ENCODE measurements at regions not wholly inside any gene's neighbourhood (a gene's known extent, or its start where the extent isn't known, plus 50 kb on each side); places are given as distances from the start of the nearest gene placed in this dataset.
A peak's percentile ranks its signal among the peaks of the same experiment; 100 is the strongest.

GRCh38 chr16:73233329-73233765, 185.4 kb upstream of the ZFHX3 start:
- DNase-seq = no peak

GRCh38 chr16:73232555-73233328, 184.8 kb upstream of the ZFHX3 start:
- peak in 1 of 2 experiments; percentile 34 for DNase-seq

- peak in 1 of 2 experiments; percentile 17 for DNase-seq
Observed at GRCh38 chr16:73231944-73232554, 184.1 kb upstream of the ZFHX3 start.

GRCh38 chr16:73231379-73231778, 183.5 kb upstream of the ZFHX3 start:
- no peak for DNase-seq

GRCh38 chr16:73230651-73231050, 182.7 kb upstream of the ZFHX3 start:
- DNase-seq = no peak

- no peak for DNase-seq
Observed at GRCh38 chr16:73228649-73229048, 180.7 kb upstream of the ZFHX3 start.

GRCh38 chr16:73226675-73227074, 178.7 kb upstream of the ZFHX3 start:
- DNase-seq = no peak

- no peak for DNase-seq
Observed at GRCh38 chr16:73225983-73226382, 178.1 kb upstream of the ZFHX3 start.

- DNase-seq = no peak
Observed at GRCh38 chr16:73220836-73221235, 172.9 kb upstream of the ZFHX3 start.

GRCh38 chr16:73219176-73219575, 171.2 kb upstream of the ZFHX3 start:
- no peak for DNase-seq

GRCh38 chr16:73217654-73218053, 169.7 kb upstream of the ZFHX3 start:
- DNase-seq = no peak

- no peak for DNase-seq
Observed at GRCh38 chr16:73216932-73217331, 169.0 kb upstream of the ZFHX3 start.

- no peak for DNase-seq
Observed at GRCh38 chr16:73215678-73216377, 167.9 kb upstream of the ZFHX3 start.

- no peak for DNase-seq
Observed at GRCh38 chr16:73214825-73215677, 167.1 kb upstream of the ZFHX3 start.

GRCh38 chr16:73213732-73214455, 166.0 kb upstream of the ZFHX3 start:
- DNase-seq = peak in 1 of 2 experiments; percentile 52

- DNase-seq = no peak
Observed at GRCh38 chr16:73212431-73212830, 164.5 kb upstream of the ZFHX3 start.

GRCh38 chr16:73210686-73211085, 162.8 kb upstream of the ZFHX3 start:
- no peak for DNase-seq

- no peak for DNase-seq
Observed at GRCh38 chr16:73210084-73210483, 162.2 kb upstream of the ZFHX3 start.

- no peak for DNase-seq
Observed at GRCh38 chr16:73209190-73209589, 161.3 kb upstream of the ZFHX3 start.

- no peak for DNase-seq
Observed at GRCh38 chr16:73206151-73206707, 158.3 kb upstream of the ZFHX3 start.

GRCh38 chr16:73205153-73205886, 157.4 kb upstream of the ZFHX3 start:
- DNase-seq = no peak
